Motor neuron (in vitro differentiated cells): ENCODE measurements at regions not wholly inside any gene's neighbourhood (a gene's known extent, or its start where the extent isn't known, plus 50 kb on each side); places are given as distances from the start of the nearest gene placed in this dataset.

Experiments used
- ATAC-seq, 8 experiments: fragments of 200-7000 bp; cut with Tn5 transposase; replicated peaks in 6 of 8; 2 replicates each; pipeline ENCODE4 v1.8.0; 2021; ENCODE audit warnings: mild to moderate bottlenecking in 8 of 8, moderate library complexity in 8 of 8
- H3K27ac ChIP-seq, 2 donors: fragments of 250-450 bp; sonication (Bioruptor Pico); 2 replicates each; pipeline ENCODE4 v1.9.0; 2021; ENCODE audit warnings: antibody characterized with exemption in 2 of 2, mild to moderate bottlenecking in 2 of 2, moderate library complexity in 1 of 2
- H3K4me1 ChIP-seq, 2 donors: fragments of 250-450 bp; sonication (Bioruptor Pico); replicated peaks in 1 of 2; 2 replicates each; pipeline ENCODE4 v1.6.1; 2021; ENCODE audit warnings: antibody characterized with exemption in 2 of 2, mild to moderate bottlenecking in 2 of 2, moderate library complexity in 1 of 2
- H3K4me3 ChIP-seq, 5 donors: fragments of 250-450 bp; sonication (Bioruptor Pico); 2 replicates each; pipeline ENCODE4 v1.9.0; 2021; ENCODE audit warnings: antibody characterized with exemption in 5 of 5, mild to moderate bottlenecking in 5 of 5, moderate library complexity in 4 of 5
- WGBS, 10 experiments: fragments of 450-650 bp; shearing (Covaris generic); methylation state at CpG; one replicate each; pipeline ENCODE4 v1.0.0; 2022; 5-methylcytosine and 5-hydroxymethylcytosine counted together
- in situ Hi-C, 9 experiments: fragments of 400-800 bp; cut with MboI; loops; one replicate each; pipeline ENCODE4 v1.15.0; 2021; ENCODE audit warnings: low sequenced_read_pairs in 9 of 9, low pct_unique_long_range_greater_than_20kb in 2 of 9; ENCODE audit not compliant: unreplicated experiment in 9 of 9

- ATAC-seq: no peak
- no peak overlapping the region for H3K27ac ChIP-seq
- no peak overlapping the region for H3K4me3 ChIP-seq
- in situ Hi-C loops: loop anchor here in 1 of 9 experiments (25.0 kb wide), 1 partner anchor 318 kb away; no protein-coding TSS in a partner anchor
- WGBS, 10 experiments: 17 to 89% (median 70%) methylated on average over 1 to 3 of the region's 3 CpGs; no CpG with 5 or more reads in 4 of the 10 experiments
- H3K4me1 ChIP-seq: no peaks in the 10 kb centered on the region
These were observed 252.3 kb upstream of the LRTM1 start for GRCh38 chr3:55180161-55180560.

GRCh38 chr3:55178336-55178735 lies 250.5 kb upstream of the LRTM1 start:
- no peak for ATAC-seq

GRCh38 chr3:55177749-55178148 lies 249.9 kb upstream of the LRTM1 start:
- in situ Hi-C loops: loop anchor here in 1 of 9 experiments (25.0 kb wide), 1 partner anchor 315 kb away; no protein-coding TSS in a partner anchor
- 74 to 91% (median 83%) methylated on average over 1 to 6 of the region's 6 CpGs; no CpG with 5 or more reads in 1 of the 10 experiments for WGBS, 10 experiments

More at GRCh38 chr3:55178336-55178735, 250.5 kb upstream of the LRTM1 start:
- in situ Hi-C loops: loop anchor here in 1 of 9 experiments (25.0 kb wide), 1 partner anchor 316 kb away; no protein-coding TSS in a partner anchor
- no peak overlapping the region for H3K4me3 ChIP-seq
- 67 to 100% (median 90%) methylated on average over 1 to 3 of the region's 3 CpGs; no CpG with 5 or more reads in 1 of the 10 experiments for WGBS, 10 experiments
- H3K4me1 ChIP-seq: no peaks in the 10 kb centered on the region
- no peak overlapping the region for H3K27ac ChIP-seq

GRCh38 chr3:55175423-55175822 lies 247.6 kb upstream of the LRTM1 start:
- ATAC-seq: no peak
- Histone ChIP-seq H3K27ac (no peak overlapping the region), H3K4me1 (no peaks in the 10 kb centered on the region), H3K4me3 (no peak overlapping the region)
- in situ Hi-C loops: loop anchor here in 1 of 9 experiments (25.0 kb wide), 1 partner anchor 313 kb away; no protein-coding TSS in a partner anchor
- 73 to 100% (median 100%) methylated on average over 1 to 2 of the region's 2 CpGs; no CpG with 5 or more reads in 1 of the 10 experiments for WGBS, 10 experiments

More at GRCh38 chr3:55177749-55178148, 249.9 kb upstream of the LRTM1 start:
- Histone ChIP-seq H3K4me3 (no peak overlapping the region), H3K27ac (no peak overlapping the region), H3K4me1 (no peaks in the 10 kb centered on the region)
- ATAC-seq: peak in 1 of 8 experiments; percentile 43

- H3K27ac ChIP-seq: no peak overlapping the region
- WGBS, 10 experiments: 57 to 100% (median 92%) methylated on average over 1 to 3 of the region's 4 CpGs; no CpG with 5 or more reads in 5 of the 10 experiments
- peaks cover 0 to 5% of the 10 kb centered on the region in 2 donors for H3K4me1 ChIP-seq
- in situ Hi-C loops: loop anchor here in 2 of 9 experiments (25.0 kb wide), 2 partner anchors 287 to 312 kb away; no protein-coding TSS in a partner anchor
- no peak overlapping the region for H3K4me3 ChIP-seq
- ATAC-seq: no peak
These were observed 246.9 kb upstream of the LRTM1 start for GRCh38 chr3:55174747-55175146.

- WGBS, 10 experiments: 67 to 100% (median 80%) methylated on average over 1 of the region's 1 CpG; no CpG with 5 or more reads in 7 of the 10 experiments
- ATAC-seq: no peak
- no peak overlapping the region for H3K27ac ChIP-seq
- in situ Hi-C loops: loop anchor here in 1 of 9 experiments (25.0 kb wide), 1 partner anchor 286 kb away; no protein-coding TSS in a partner anchor
- H3K4me3 ChIP-seq: no peak overlapping the region
- peaks cover 0 to 8% of the 10 kb centered on the region in 2 donors for H3K4me1 ChIP-seq
These were observed 245.6 kb upstream of the LRTM1 start for GRCh38 chr3:55173504-55173903.

GRCh38 chr3:55172913-55173312 lies 245.1 kb upstream of the LRTM1 start:
- in situ Hi-C loops: loop anchor here in 1 of 9 experiments (25.0 kb wide), 1 partner anchor 286 kb away; no protein-coding TSS in a partner anchor

GRCh38 chr3:55170444-55170843 lies 242.6 kb upstream of the LRTM1 start:
- in situ Hi-C loops: loop anchor here in 1 of 9 experiments (25.0 kb wide), 1 partner anchor 283 kb away; no protein-coding TSS in a partner anchor
- no peak for ATAC-seq
- peaks cover 0 to 8% of the 10 kb centered on the region in 2 donors for H3K4me1 ChIP-seq
- no peak overlapping the region for H3K4me3 ChIP-seq
- 0 to 100% (median 80%) methylated on average over 1 of the region's 1 CpG for WGBS, 10 experiments
- no peak overlapping the region for H3K27ac ChIP-seq

More at GRCh38 chr3:55172913-55173312, 245.1 kb upstream of the LRTM1 start:
- 81 to 100% (median 88%) methylated on average over 1 to 3 of the region's 4 CpGs; no CpG with 5 or more reads in 3 of the 10 experiments for WGBS, 10 experiments
- ATAC-seq: no peak
- Histone ChIP-seq H3K4me3 (no peak overlapping the region), H3K4me1 (peaks cover 0 to 8% of the 10 kb centered on the region in 2 donors), H3K27ac (no peak overlapping the region)

GRCh38 chr3:55169608-55170072 lies 241.8 kb upstream of the LRTM1 start:
- H3K4me3 ChIP-seq: no peak overlapping the region
- 5 to 100% (median 58%) methylated on average over 1 to 5 of the region's 5 CpGs; no CpG with 5 or more reads in 1 of the 10 experiments for WGBS, 10 experiments
- ATAC-seq: peak in 7 of 8 experiments; percentile 22 to 90 (median 86)
- H3K4me1 ChIP-seq: peaks cover 0 to 8% of the 10 kb centered on the region in 2 donors
- H3K27ac ChIP-seq: no peak overlapping the region
- in situ Hi-C loops: loop anchor here in 1 of 9 experiments (25.0 kb wide), 1 partner anchor 282 kb away; no protein-coding TSS in a partner anchor

GRCh38 chr3:55169161-55169560 lies 241.3 kb upstream of the LRTM1 start:
- Histone ChIP-seq H3K27ac (no peak overlapping the region), H3K4me1 (peaks cover 0 to 8% of the 10 kb centered on the region in 2 donors), H3K4me3 (no peak overlapping the region)
- ATAC-seq: no peak
- in situ Hi-C loops: loop anchor here in 1 of 9 experiments (25.0 kb wide), 1 partner anchor 282 kb away; no protein-coding TSS in a partner anchor

GRCh38 chr3:55167586-55168317 lies 239.9 kb upstream of the LRTM1 start:
- in situ Hi-C loops: loop anchor here in 1 of 9 experiments (25.0 kb wide), 1 partner anchor 280 kb away; no protein-coding TSS in a partner anchor
- no peak for ATAC-seq
- Histone ChIP-seq H3K27ac (no peak overlapping the region), H3K4me1 (peaks cover 0 to 8% of the 10 kb centered on the region in 2 donors), H3K4me3 (no peak overlapping the region)
- 71 to 100% (median 86%) methylated on average over 2 to 4 of the region's 4 CpGs; no CpG with 5 or more reads in 1 of the 10 experiments for WGBS, 10 experiments

GRCh38 chr3:55166576-55167555 lies 239.0 kb upstream of the LRTM1 start:
- no peak overlapping the region for H3K4me3 ChIP-seq
- peaks cover 0 to 8% of the 10 kb centered on the region in 2 donors for H3K4me1 ChIP-seq
- no peak overlapping the region for H3K27ac ChIP-seq
- 59 to 100% (median 77%) methylated on average over 1 to 5 of the region's 5 CpGs for WGBS, 10 experiments
- ATAC-seq: peak in 2 of 8 experiments; percentile 19 to 53
- in situ Hi-C loops: loop anchor here in 1 of 9 experiments (25.0 kb wide), 1 partner anchor 280 kb away; no protein-coding TSS in a partner anchor
